Glutamatergic neuron (in vitro differentiated cells): ENCODE measurements at regions not wholly inside any gene's neighbourhood (a gene's known extent, or its start where the extent isn't known, plus 50 kb on each side); places are given as distances from the start of the nearest gene placed in this dataset.

Source experiments
- DNase-seq: peaks from one replicate; pipeline ENCODE4 v3.0.0; 2022
- H3K27ac Mint-ChIP-seq: one replicate; pipeline ENCODE4 v1.8.0; 2020; ENCODE audit warnings: mild to moderate bottlenecking, mixed read lengths, inconsistent platforms; ENCODE audit not compliant: unreplicated experiment
- H3K27me3 Mint-ChIP-seq: one replicate; pipeline ENCODE4 v1.8.0; 2020; ENCODE audit warnings: mild to moderate bottlenecking, moderate library complexity, mixed read lengths, inconsistent platforms; ENCODE audit not compliant: unreplicated experiment
- H3K36me3 Mint-ChIP-seq: one replicate; pipeline ENCODE4 v1.8.0; 2020; ENCODE audit warnings: mild to moderate bottlenecking, mixed read lengths, inconsistent platforms; ENCODE audit not compliant: unreplicated experiment
- H3K4me1 Mint-ChIP-seq: one replicate; pipeline ENCODE4 v1.8.0; 2020; ENCODE audit warnings: mild to moderate bottlenecking, low read depth, mixed read lengths, inconsistent platforms; ENCODE audit not compliant: unreplicated experiment
- H3K4me3 Mint-ChIP-seq: one replicate; pipeline ENCODE4 v1.8.0; 2020; ENCODE audit warnings: mild to moderate bottlenecking, mixed read lengths, inconsistent platforms; ENCODE audit not compliant: unreplicated experiment
- H3K9me3 Mint-ChIP-seq: one replicate; pipeline ENCODE4 v1.8.0; 2020; ENCODE audit warnings: mild to moderate bottlenecking, moderate library complexity, mixed read lengths, inconsistent platforms; ENCODE audit not compliant: unreplicated experiment
- TF ChIP-seq, protein P1 (sequence below): fragments of 200-600 bp; sonication (generic); IDR thresholded peaks from one replicate; pipeline ENCODE4 v1.5.0; 2021; ENCODE audit not compliant: partially characterized antibody, unreplicated experiment

DNA sequence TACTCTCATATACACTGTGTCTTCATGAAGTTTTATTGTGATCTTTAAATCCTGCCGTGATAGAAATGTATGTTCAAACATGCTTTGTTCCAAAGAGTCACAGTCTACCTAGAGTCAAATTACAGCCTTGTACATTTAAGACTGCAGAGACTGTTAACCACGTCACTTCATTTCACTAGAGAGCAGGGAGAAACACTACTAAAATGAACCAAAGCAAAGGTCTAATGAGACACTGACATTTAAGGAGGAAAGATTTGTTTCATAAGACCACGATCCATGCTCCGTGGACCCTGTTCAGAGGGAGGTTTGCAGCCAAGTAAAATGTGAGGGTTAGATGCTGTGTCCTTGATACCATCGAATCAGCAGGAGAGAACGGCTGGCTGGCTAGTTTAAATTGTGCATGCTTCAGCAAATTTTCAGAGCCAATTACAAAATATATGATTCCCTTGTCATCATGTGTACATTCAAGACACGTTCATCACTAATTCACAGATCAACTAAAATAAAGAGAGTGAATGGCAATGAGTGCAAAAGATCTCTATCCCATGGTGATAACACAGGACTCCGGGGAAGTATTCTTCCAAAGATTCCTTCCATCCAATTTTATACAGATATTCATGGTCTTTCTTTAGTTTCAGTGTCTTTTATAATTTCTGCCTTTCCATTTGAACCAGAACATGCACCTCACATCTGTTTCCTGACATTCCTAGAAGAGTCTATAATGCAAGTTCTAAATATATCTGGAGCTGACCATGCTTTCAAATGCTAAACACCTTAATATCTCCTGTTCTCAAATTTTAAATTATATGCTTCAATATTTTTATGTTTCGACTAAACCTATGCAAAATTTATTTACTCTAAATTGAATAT, 960.9 kb upstream of the FAT3 start:
- Mint-ChIP-seq H3K36me3 (no peaks in the 10 kb centered on the region), H3K4me1 (peaks cover 10% of the 10 kb centered on the region), H3K27me3 (no peaks in the 10 kb centered on the region), H3K4me3 (no peak overlapping the region), H3K27ac (peak overlapping the region; percentile 54), H3K9me3 (no peaks in the 10 kb centered on the region)
- TF ChIP-seq, protein P1, sequence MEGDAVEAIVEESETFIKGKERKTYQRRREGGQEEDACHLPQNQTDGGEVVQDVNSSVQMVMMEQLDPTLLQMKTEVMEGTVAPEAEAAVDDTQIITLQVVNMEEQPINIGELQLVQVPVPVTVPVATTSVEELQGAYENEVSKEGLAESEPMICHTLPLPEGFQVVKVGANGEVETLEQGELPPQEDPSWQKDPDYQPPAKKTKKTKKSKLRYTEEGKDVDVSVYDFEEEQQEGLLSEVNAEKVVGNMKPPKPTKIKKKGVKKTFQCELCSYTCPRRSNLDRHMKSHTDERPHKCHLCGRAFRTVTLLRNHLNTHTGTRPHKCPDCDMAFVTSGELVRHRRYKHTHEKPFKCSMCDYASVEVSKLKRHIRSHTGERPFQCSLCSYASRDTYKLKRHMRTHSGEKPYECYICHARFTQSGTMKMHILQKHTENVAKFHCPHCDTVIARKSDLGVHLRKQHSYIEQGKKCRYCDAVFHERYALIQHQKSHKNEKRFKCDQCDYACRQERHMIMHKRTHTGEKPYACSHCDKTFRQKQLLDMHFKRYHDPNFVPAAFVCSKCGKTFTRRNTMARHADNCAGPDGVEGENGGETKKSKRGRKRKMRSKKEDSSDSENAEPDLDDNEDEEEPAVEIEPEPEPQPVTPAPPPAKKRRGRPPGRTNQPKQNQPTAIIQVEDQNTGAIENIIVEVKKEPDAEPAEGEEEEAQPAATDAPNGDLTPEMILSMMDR: no peak
- no peak for DNase-seq

DNA sequence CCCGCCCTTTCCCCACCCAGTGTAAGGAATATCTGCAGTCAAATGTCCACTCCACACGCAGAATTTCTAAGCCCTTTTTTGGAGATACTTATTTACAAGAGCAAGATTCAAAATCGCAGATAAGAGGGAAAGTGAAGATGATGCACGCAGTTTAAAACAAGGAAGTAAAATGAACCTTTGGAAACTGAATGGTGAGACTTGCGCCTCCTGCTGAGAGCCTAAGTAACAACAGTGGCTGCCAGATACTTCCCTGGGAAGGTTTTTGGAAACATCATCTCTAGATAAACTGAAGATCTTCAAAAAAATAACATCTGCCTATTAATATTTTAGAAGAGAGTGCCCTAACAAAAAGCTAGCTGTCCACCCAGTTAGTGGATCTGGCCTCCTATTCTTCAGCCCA, 963.1 kb upstream of the FAT3 start:
- H3K27me3 Mint-ChIP-seq: no peaks in the 10 kb centered on the region
- peaks cover 10% of the 10 kb centered on the region for H3K4me1 Mint-ChIP-seq
- TF ChIP-seq, protein P1: peak; percentile 8
- H3K36me3 Mint-ChIP-seq: no peaks in the 10 kb centered on the region
- no peak for DNase-seq
- no peak overlapping the region for H3K4me3 Mint-ChIP-seq
- H3K27ac Mint-ChIP-seq: no peak overlapping the region
- peaks cover under 1% of the 10 kb centered on the region for H3K9me3 Mint-ChIP-seq

DNA sequence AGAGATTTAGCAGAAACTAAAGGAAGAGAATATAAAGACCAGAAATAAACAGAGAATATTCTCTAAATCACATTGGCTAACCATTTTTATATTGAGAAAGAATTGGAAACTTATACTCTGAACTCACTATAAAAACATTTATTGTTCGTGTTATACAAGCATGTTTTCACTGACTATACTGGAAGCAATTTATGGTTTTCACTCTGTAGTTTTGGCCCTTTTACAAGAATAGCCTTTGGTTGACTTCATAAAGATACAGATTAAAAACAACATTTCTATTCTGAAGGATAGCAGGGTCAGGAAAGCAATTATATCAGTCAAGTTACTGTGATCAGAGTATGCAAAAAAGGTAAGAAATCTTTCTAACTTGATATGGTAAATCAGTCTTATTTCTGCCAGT, 965.7 kb upstream of the FAT3 start:
- peaks cover 2% of the 10 kb centered on the region for H3K9me3 Mint-ChIP-seq
- TF ChIP-seq, protein P1: no peak
- no peak overlapping the region for H3K4me3 Mint-ChIP-seq
- no peaks in the 10 kb centered on the region for H3K27me3 Mint-ChIP-seq
- peaks cover 5% of the 10 kb centered on the region for H3K4me1 Mint-ChIP-seq
- H3K36me3 Mint-ChIP-seq: no peaks in the 10 kb centered on the region
- no peak overlapping the region for H3K27ac Mint-ChIP-seq
- DNase-seq: no peak

DNA sequence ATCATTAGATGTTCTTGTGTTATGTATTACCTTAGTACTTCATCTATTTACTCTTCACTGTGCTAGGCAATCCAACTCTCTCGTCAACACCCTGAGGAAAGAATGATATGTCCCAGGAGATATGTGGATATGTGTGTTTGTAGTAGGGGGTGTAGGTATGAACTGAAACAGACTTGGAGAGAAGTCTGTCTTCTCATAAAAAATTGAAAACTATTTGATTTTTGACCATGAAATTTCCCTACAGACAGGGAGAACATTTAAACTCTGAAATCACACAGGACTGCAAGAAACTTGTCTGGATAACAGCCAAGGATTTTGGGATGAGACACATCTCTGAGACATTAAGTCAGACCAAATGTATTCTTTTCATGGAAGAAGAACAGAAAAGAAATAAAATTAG, 967.0 kb upstream of the FAT3 start:
- no peak overlapping the region for H3K27ac Mint-ChIP-seq
- peaks cover under 1% of the 10 kb centered on the region for H3K36me3 Mint-ChIP-seq
- no peaks in the 10 kb centered on the region for H3K27me3 Mint-ChIP-seq
- H3K4me1 Mint-ChIP-seq: no peaks in the 10 kb centered on the region
- TF ChIP-seq, protein P1: no peak
- DNase-seq: no peak
- peaks cover 2% of the 10 kb centered on the region for H3K9me3 Mint-ChIP-seq
- no peak overlapping the region for H3K4me3 Mint-ChIP-seq

DNA sequence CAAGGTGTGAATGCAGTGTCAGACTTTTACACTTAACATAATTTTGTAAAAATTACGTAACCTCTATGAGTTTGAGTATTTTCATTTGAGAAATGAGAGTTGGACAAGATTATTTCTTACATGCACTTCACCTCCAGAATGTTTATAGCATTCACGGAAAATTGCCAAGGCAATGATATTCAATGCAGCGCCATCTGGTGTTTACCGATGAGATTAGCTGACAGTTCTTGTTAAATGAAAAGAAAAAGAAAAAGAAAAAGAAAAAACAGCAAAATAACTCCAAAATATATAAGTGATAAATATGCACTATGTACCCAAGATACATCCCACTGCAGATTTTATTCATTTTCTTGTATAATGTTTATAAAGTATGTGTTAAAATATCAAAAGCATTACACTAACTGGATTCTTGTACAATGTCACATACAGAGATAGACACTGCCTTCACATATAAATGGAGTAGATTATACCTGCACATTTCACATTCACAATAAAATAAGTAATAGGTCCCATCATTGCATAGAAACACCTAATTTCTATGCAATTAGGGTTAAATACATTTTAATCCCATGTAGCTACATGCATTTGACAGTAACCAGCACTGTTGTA, 976.3 kb upstream of the FAT3 start:
- peak; percentile 48 for DNase-seq
- TF ChIP-seq, protein P1: peak; percentile 78
- H3K27ac Mint-ChIP-seq: no peak overlapping the region
- peaks cover 2% of the 10 kb centered on the region for H3K27me3 Mint-ChIP-seq
- H3K36me3 Mint-ChIP-seq: peaks cover 9% of the 10 kb centered on the region
- peaks cover 19% of the 10 kb centered on the region for H3K4me1 Mint-ChIP-seq
- H3K4me3 Mint-ChIP-seq: no peak overlapping the region
- H3K9me3 Mint-ChIP-seq: no peaks in the 10 kb centered on the region
